ENCODE measurements at regions not wholly inside any gene's neighbourhood (a gene's known extent, or its start where the extent isn't known, plus 50 kb on each side); places are given as distances from the start of the nearest gene placed in this dataset.

DNA sequence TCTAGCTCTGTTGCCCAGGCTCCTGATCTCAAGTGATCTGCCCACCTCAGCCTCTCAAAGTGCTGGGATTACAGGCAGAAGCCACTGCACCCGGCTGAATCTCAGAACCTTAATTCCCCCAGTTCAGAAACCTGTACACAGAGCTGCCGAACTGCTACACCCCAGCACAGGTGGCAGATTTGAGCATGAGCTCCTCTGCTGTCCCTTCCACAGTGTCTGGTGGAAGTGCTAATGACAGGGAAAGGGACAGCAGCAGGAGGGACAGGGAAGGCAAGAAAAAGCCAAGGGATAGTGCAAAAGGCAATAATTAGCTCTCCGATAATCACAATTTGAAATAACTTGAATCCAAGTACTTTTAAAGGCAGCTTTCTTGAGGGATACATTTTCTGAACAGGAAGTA, 211.4 kb upstream of the ZNF521 start:
- H3K36me3 Mint-ChIP-seq (ENCODE audit: low read depth) = no peaks in the 10 kb centered on the region
- H3K9me3 Mint-ChIP-seq = no peaks in the 10 kb centered on the region
- no peak for DNase-seq (ENCODE audit: low spot score)
- Histone ChIP-seq H3K9me2 (ENCODE audit: insufficient read depth) (no peaks in the 10 kb centered on the region), H3K36me3 (ENCODE audit: insufficient read depth) (no peaks in the 10 kb centered on the region), H3K79me2 (replicated peaks; ENCODE audit: insufficient read depth) (no peaks in the 10 kb centered on the region), H3K4me1 (ENCODE audit: insufficient read depth) (no peaks in the 10 kb centered on the region), H3K4me3 (no peak overlapping the region), H3K27ac (ENCODE audit: low read depth) (no peak overlapping the region), H3K4me2 (no peak overlapping the region), H3K27me3 (ENCODE audit: insufficient read depth) (no peaks in the 10 kb centered on the region), H3F3A (replicated peaks; ENCODE audit: low read depth) (no peaks in the 10 kb centered on the region), H4K20me1 (replicated peaks; ENCODE audit: insufficient read depth) (no peaks in the 10 kb centered on the region), H2AFZ (no peak overlapping the region)
- no peak for TF ChIP-seq EZH2phosphoT487 (IDR thresholded peaks at IDR 0.05; ENCODE audit: unreplicated experiment)
- no peak for TF ChIP-seq EZH2 (IDR thresholded peaks at IDR 0.05; ENCODE audit: low read depth, unreplicated experiment)
- no peak for TF ChIP-seq ZNF114 (CRISPR knock-in tag; IDR thresholded peaks at IDR 0.05)
- no peak for TF ChIP-seq NANOG (IDR thresholded peaks at IDR 0.05; ENCODE audit: borderline replicate concordance)
- TF ChIP-seq ZNF331 (CRISPR knock-in tag; IDR thresholded peaks at IDR 0.05; ENCODE audit: low read depth) = no peak
- TF ChIP-seq ZNF462 (CRISPR knock-in tag; IDR thresholded peaks at IDR 0.05) = no peak
- no peaks in the 10 kb centered on the region for H3K27me3 Mint-ChIP-seq (ENCODE audit: insufficient read depth, low read depth, poor library complexity)
- no peak overlapping the region for H3K4me3 Mint-ChIP-seq
- H3K4me1 Mint-ChIP-seq = peaks cover 3% of the 10 kb centered on the region; the same call in 2 of the 3 replicates
- no peak for ATAC-seq
- H3K27ac Mint-ChIP-seq = no peak overlapping the region

GRCh38 chr18:25561918-25562317, 210.0 kb upstream of the ZNF521 start:
- Histone ChIP-seq H3K27ac (ENCODE audit: low read depth) (no peak overlapping the region), H3K4me2 (no peak overlapping the region), H3F3A (replicated peaks; ENCODE audit: low read depth) (no peaks in the 10 kb centered on the region), H3K9me2 (ENCODE audit: insufficient read depth) (no peaks in the 10 kb centered on the region), H3K79me2 (replicated peaks; ENCODE audit: insufficient read depth) (no peaks in the 10 kb centered on the region), H3K36me3 (ENCODE audit: insufficient read depth) (no peaks in the 10 kb centered on the region), H4K20me1 (replicated peaks; ENCODE audit: insufficient read depth) (no peaks in the 10 kb centered on the region), H2AFZ (peak overlapping the region; percentile 60; the same call in 1 of the 2 replicates), H3K27me3 (ENCODE audit: insufficient read depth) (no peaks in the 10 kb centered on the region), H3K4me3 (no peak overlapping the region), H3K4me1 (ENCODE audit: insufficient read depth) (no peaks in the 10 kb centered on the region)
- no peak overlapping the region for H3K4me3 Mint-ChIP-seq
- ATAC-seq = peak; percentile 73
- peak; percentile 66 for DNase-seq (ENCODE audit: low spot score)
- H3K9me3 Mint-ChIP-seq = no peaks in the 10 kb centered on the region
- no peaks in the 10 kb centered on the region for H3K27me3 Mint-ChIP-seq (ENCODE audit: insufficient read depth, low read depth, poor library complexity)
- H3K4me1 Mint-ChIP-seq = peaks cover 3% of the 10 kb centered on the region; the same call in 2 of the 3 replicates
- no peak overlapping the region for H3K27ac Mint-ChIP-seq
- no peaks in the 10 kb centered on the region for H3K36me3 Mint-ChIP-seq (ENCODE audit: low read depth)
- TF ChIP-seq, protein P1, sequence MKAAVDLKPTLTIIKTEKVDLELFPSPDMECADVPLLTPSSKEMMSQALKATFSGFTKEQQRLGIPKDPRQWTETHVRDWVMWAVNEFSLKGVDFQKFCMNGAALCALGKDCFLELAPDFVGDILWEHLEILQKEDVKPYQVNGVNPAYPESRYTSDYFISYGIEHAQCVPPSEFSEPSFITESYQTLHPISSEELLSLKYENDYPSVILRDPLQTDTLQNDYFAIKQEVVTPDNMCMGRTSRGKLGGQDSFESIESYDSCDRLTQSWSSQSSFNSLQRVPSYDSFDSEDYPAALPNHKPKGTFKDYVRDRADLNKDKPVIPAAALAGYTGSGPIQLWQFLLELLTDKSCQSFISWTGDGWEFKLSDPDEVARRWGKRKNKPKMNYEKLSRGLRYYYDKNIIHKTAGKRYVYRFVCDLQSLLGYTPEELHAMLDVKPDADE (IDR thresholded peaks at IDR 0.05) = no peak
- no peak for TF ChIP-seq CREB1 (CRISPR knock-in tag; IDR thresholded peaks at IDR 0.05; ENCODE audit: low read depth)
- no peak for TF ChIP-seq ZNF114 (CRISPR knock-in tag; IDR thresholded peaks at IDR 0.05)
- no peak for TF ChIP-seq JUNB (IDR thresholded peaks at IDR 0.05; ENCODE audit: unreplicated experiment)
- TF ChIP-seq EZH2 (IDR thresholded peaks at IDR 0.05; ENCODE audit: low read depth, unreplicated experiment) = no peak

Data from GM23338 (cell line).